SHP77 treated with DMSO at 0.1 percent for 48 hours (cell line): ENCODE measurements at regions not wholly inside any gene's neighbourhood (a gene's known extent, or its start where the extent isn't known, plus 50 kb on each side); places are given as distances from the start of the nearest gene placed in this dataset.
"Not testable (repeated sequence)": the region's sequence is repeated elsewhere in the genome, so short reads cannot be mapped to it uniquely, and the experiment has no call there.

Experiments
- DNase-seq: peaks from one replicate; lab custom pipeline; 2025; lab: John Stamatoyannopoulos, UW

DNA sequence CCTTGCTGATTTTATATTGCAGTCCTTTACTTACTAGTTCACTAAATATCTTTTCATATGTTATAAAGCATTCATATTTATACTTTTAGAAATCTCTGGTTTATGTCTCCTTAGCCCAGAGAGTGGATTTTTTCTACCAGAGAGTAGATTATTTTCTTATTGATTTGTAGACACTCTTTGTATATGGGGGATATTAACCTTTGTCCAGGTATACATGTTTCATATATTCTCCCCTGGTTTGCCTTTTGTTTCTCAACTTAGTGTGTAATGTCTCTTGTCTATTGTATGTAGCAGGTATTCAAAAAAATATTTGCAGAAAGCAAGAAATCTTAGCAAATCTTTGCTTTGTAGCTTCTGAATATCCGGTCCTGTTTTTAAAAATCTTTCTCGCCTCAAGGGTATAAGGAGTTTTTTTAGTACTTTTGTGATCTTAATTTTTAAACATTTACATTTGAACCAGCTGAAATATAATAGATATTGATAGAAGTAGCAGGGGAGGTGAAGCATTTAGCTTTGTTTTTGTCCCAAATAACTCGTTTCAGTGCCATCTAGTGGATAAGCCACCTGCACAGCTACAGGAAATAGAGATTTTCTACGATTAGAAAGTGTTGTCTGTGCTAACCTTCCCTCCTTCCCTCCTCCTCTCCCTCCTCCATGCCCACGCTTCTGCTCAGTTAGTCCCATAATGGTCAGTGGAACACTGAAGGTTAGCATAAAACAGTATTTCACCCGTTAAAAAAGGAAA is 97.0 kb downstream of the PHETA1 start:
- no peak for DNase-seq

DNA sequence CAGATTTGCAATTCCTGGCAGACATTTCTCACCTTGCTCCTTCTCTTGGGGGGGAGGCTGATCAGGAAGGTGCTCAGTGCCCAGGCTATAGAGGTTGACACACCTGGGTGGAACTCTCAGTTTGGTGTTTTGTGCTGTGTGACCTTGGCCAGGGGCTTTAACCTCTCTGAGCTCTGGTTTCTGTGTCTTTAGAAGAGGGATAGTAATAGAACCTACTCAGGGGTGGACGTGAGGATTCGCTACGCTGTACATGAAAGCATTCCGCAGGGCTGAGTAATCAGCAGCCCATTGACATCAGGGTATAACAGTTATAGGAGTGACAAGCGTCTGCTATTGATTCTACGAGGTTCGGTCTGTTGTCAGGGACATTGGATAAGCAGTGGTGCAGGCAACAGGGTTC is 98.1 kb downstream of the PHETA1 start:
- DNase-seq, result no peak

DNA sequence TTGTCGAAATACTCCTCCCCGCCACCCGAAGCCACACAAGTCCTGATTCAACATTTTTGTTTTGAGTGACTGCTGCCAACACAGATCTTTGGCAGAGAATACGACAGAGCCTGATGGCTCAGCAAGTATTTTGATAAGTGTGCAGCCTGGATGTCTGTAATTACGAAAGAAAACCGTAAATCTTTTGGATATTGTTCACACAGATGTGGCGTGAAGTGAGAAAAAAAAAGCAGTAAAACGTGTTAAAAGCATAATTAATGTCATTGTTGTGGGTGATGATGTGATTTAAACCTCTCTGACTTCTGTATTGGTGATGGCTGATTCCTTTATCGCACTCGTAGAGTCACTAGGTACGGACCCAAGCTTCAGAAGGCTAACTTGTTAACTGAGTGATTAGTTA is 98.7 kb downstream of the PHETA1 start:
- no peak for DNase-seq

GRCh38 chr12:111269718-111270117 is 99.2 kb downstream of the PHETA1 start:
- no peak for DNase-seq

DNA sequence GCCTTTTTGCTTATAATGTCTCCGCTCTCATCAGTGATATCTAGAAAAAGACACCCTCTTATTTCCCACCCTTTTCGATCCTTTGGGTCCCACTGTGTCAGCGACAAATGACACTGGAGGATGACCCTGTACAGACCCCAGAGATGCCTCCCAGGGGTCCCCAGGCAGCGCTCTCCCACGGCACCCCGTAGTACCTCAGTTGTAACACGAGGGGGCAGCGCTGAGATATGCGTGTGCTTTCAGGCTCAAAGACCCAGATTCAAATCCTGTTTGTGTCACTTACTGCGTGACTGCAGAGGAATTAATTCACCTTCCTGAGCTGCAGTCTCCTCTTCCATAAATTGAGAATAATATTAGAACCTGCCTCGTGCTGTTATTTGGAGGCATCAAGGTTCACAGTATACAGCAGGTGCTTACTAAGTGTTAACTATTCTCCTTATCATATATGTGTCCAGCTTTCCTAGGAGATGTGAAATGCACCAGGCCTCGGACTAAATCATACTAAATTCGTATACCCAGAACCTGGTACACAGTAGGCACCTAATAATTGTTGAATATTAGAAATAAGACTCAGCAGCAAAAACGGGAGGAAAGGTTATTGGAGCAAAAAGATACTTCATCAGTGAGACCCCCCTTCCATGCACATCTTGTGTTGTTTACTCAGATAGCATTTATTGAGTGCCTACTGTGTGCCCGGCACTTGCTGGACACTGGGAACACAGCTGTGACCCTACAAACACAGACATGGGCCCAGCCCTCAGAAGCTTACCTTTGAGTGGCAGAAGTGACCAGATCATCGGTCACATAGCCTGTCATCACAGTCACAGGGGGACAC is 99.9 kb downstream of the PHETA1 start:
- DNase-seq, result no peak

DNA sequence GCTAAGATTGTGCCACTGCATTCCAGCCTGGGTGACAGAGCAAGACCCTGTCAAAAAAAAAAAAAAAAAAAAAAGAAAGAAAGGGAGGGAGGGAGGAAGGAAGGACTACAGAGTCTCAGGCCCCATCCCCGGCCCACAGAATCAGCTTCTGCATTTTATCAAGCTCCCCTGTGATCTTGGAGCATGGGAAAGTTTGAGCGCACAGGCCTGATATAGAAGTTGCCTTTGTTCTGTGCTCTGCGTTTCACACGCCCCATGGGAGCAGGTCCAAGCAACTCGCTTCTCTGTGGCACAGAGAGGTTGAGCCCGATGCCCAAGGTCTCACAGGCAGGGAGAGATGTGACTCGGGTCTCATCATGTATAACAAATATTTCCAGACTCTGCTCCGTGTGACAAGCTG is 101.8 kb downstream of the PHETA1 start:
- no peak for DNase-seq

DNA sequence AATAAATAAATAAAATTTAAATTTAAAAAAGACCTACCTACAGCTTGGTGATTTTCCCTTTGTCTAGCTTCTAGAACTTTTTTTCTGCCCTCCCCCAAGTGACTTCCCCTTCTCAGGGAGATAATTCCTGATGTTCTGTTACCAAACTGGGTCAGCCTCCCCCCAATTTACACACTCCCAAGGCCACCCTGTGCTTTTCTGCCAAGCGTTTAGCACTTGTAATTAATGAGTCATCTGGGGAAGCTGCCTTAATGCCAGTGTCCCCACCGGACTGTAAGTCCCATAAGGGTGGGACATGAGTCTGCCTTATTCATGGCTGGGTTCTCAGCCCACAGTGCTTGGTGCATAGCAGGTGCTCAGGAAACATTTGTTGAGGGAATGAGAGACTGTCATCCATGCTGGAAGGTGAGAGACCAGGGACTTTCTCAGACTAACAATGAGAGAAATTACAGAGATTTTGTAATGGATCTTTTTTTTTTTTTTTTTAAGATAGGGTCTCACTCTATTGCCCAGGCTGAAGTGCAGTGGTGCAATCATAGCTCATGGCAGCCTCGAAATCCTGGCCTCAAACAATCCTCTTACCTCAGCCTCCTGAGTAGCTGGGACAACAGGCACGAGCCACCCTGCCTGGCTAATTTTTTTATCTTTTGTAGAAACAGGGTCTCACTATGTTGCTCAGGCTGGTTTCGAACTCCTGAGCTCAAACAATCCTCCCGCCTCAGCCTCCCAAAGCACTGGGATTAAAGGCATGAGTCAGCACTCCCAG is 106.8 kb downstream of the PHETA1 start:
- DNase-seq, result no peak

DNA sequence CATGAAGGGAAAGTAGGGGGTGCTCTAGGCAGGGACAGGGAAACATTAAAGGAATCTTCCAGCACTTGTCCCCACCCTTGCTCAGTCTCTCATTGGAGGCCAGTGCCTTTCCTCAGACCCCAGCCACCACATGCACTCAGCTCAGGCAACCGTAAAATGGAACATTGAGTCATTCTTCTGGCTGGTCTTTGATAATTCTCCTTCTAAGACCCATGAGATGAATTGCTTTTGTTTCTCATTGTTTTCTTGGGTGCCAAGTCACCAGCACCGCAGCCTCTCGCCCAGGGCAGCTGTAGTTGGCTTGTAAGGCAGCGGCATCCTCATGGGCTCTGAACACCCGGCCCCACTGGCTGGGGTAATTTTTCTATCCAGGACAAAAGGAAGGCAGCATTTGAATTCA is 108.2 kb downstream of the PHETA1 start:
- DNase-seq, result no peak

GRCh38 chr12:111259231-111259630 is 109.7 kb downstream of the PHETA1 start:
- DNase-seq, result no peak

GRCh38 chr12:111258081-111258480 is 110.8 kb downstream of the PHETA1 start:
- DNase-seq, result not testable (repeated sequence)

DNA sequence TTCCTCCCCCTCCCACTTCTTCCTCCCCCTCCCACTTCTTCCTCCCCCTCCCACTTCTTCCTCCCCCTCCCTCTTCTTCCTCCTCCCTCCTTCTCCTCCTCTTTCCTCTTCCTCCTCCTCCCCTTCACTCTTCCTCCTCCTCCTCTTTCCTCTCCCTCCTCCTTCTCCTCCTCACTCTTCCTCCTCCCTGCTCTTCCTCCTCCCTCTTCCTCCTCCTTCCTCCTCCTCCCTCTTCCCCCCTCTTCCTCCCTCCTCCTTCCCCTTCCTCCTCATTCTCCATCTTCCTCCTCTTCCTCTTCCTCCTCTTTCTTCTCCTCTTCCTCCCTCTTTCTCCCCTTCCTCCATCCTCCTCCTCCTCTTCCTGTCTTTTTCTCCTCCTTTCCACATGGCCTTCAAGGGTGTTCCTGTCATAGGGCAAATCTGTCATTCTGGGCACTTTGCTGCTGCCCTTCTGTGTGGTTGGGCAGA is 111.4 kb downstream of the PHETA1 start:
- no peak for DNase-seq

DNA sequence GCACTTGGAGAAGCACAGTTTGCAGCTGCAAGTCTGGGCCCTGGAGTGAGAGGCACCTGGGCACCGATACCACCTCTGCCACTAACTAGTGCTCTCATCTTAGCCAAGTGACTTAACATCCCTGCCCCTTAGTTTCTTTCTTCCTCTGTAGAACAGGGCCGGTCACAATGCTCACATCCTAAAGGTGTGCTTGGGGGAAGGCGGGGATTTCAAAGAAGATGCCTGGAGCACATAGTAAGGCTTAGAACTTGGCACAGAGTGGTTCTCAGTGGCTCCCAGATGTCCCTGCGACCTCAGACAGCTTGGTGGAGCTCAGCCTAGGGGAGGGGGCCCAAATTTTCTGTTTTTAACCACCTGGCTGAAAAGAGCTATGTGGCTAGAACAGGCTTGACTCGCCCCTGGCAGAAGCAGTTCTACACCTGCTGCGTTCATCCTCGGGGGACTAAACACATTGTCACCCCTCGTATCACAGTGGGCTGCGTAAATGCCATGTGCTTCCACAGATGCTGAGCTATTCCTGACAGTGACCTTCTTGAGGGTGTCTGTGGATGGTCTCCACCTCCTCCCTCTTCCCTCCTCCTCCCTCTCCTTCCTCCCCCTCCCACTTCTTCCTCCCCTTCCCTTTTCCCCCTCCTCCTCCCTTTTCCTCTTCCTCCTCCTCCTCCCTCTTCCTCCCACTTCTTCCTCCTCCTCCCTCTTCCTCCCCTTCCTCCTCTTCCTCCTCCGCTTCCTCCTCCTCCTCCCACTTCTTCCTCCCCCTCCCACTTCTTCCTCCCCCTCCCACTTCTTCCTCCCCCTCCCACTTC is 112.1 kb downstream of the PHETA1 start:
- no peak for DNase-seq

GRCh38 chr12:111255261-111255660 is 113.6 kb downstream of the PHETA1 start:
- DNase-seq, result no peak

GRCh38 chr12:111254106-111254505 is 114.8 kb downstream of the PHETA1 start:
- DNase-seq, result no peak

- no peak for DNase-seq
Observed at GRCh38 chr12:111253213-111253612, 115.7 kb downstream of the PHETA1 start.

GRCh38 chr12:111251787-111252186 is 117.1 kb downstream of the PHETA1 start:
- DNase-seq, result no peak

- DNase-seq, result no peak
Observed at GRCh38 chr12:111251058-111251730, 117.7 kb downstream of the PHETA1 start.

GRCh38 chr12:111250251-111250881 is 118.5 kb downstream of the PHETA1 start:
- no peak for DNase-seq

DNA sequence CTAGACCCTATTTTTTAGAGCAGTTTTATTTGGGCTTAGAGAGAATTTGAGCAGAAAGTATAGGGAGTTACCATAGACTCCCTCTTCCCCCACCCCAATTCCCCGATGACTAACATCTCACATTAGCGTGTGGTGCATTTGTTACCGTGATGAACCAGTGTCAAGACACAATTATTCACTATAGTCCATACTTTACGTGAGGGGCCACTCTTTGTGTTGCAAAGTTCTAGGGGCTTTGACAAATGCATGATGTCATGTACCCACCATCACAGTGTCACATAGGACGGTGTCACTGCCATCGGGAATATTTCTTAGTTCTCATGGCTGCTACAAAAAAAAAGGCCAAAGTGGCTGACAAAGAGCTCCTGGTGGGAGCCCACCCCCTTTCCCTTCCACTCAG is 119.1 kb downstream of the PHETA1 start:
- no peak for DNase-seq

DNA sequence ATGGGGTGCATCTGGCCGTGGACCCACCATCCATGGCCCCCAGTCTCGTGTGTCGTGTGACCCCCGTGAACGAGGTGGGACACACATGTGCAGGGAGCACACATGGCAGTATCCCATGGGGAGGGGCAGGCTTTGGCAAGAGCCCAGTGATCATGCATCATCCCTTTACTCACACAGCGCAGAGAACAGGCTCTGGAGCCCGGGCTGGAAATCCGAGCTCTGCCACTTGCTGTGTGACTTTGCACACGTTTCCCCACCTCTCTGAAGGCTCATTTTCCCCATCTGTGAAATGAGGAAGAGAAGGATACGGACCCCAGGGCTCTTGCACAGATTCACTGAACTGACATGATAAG is 119.9 kb downstream of the PHETA1 start:
- no peak for DNase-seq
